ENCODE measurements at regions not wholly inside any gene's neighbourhood (a gene's known extent, or its start where the extent isn't known, plus 50 kb on each side); places are given as distances from the start of the nearest gene placed in this dataset.

DNA sequence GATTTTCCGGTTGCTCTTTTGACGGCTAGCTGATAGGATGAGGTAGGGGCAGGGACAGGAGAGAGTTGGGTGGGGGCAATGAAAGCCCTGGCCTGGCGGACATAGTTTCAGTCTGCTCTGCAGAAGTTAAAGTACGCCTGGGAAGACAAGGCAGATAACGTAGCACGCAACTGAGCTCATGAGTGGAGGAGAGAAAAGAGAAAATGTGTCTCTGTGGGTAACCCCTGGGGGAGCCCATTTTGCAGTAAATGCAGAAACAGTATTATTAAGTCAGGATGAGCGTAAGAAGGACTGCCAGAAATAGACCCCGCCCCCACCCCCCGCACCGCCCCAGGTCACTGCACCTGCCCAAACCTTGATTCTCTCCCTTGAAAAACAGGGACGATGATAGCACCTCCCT lies 51.7 kb upstream of the TARBP1 start:
- Histone ChIP-seq H3K36me3 (ENCODE audit: insufficient read depth in 1 of 2, low read depth in 1 of 2) (no peaks in the 10 kb centered on the region), H3K27ac (peak overlapping the region; percentile 98), H3K27me3 (ENCODE audit: insufficient read depth in 3 of 3, low read length in 2 of 3) (no peaks in the 10 kb centered on the region), H3K4me3 (peak overlapping the region; percentile 47), H3K4me1 (peaks cover 69% of the 10 kb centered on the region), H3K9me3 (no peaks in the 10 kb centered on the region)
- no peak for DNase-seq
- TF ChIP-seq, protein P1, sequence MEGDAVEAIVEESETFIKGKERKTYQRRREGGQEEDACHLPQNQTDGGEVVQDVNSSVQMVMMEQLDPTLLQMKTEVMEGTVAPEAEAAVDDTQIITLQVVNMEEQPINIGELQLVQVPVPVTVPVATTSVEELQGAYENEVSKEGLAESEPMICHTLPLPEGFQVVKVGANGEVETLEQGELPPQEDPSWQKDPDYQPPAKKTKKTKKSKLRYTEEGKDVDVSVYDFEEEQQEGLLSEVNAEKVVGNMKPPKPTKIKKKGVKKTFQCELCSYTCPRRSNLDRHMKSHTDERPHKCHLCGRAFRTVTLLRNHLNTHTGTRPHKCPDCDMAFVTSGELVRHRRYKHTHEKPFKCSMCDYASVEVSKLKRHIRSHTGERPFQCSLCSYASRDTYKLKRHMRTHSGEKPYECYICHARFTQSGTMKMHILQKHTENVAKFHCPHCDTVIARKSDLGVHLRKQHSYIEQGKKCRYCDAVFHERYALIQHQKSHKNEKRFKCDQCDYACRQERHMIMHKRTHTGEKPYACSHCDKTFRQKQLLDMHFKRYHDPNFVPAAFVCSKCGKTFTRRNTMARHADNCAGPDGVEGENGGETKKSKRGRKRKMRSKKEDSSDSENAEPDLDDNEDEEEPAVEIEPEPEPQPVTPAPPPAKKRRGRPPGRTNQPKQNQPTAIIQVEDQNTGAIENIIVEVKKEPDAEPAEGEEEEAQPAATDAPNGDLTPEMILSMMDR (IDR thresholded peaks at IDR 0.05), result no peak
- intact Hi-C loops (cut with DNase I), result no loop called here
- 73 to 77% (median 75%) methylated on average over 11 of the region's 11 CpGs for WGBS, 3 donors
- no peak for ATAC-seq

DNA sequence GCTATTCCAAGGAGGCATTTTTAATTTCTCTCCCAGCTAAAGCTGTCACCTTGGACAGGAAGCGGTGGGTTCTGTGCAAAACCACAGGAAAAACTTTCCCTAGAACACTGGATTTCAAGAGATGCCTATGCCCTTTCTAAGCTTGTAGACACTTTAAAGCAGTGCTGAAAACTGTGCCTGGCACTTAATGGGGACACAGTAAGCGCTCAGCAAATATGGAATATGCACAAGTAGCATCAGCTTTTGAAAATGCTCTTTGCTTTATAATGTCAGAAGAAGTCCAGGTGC lies 50.9 kb upstream of the TARBP1 start:
- no peaks in the 10 kb centered on the region for H3K36me3 ChIP-seq (ENCODE audit: insufficient read depth in 1 of 2, low read depth in 1 of 2)
- ATAC-seq (no peak), DNase-seq (no peak)
- 92 to 94% (median 93%) methylated on average over 2 of the region's 2 CpGs for WGBS, 3 donors
- TF ChIP-seq, protein P1 (IDR thresholded peaks at IDR 0.05), result no peak
- no peak overlapping the region for H3K4me3 ChIP-seq
- no peaks in the 10 kb centered on the region for H3K9me3 ChIP-seq
- intact Hi-C loops (cut with DNase I), result no loop called here
- peaks cover 61% of the 10 kb centered on the region for H3K4me1 ChIP-seq
- H3K27ac ChIP-seq, result peak overlapping the region; percentile 98
- no peaks in the 10 kb centered on the region for H3K27me3 ChIP-seq (ENCODE audit: insufficient read depth in 3 of 3, low read length in 2 of 3)

DNA sequence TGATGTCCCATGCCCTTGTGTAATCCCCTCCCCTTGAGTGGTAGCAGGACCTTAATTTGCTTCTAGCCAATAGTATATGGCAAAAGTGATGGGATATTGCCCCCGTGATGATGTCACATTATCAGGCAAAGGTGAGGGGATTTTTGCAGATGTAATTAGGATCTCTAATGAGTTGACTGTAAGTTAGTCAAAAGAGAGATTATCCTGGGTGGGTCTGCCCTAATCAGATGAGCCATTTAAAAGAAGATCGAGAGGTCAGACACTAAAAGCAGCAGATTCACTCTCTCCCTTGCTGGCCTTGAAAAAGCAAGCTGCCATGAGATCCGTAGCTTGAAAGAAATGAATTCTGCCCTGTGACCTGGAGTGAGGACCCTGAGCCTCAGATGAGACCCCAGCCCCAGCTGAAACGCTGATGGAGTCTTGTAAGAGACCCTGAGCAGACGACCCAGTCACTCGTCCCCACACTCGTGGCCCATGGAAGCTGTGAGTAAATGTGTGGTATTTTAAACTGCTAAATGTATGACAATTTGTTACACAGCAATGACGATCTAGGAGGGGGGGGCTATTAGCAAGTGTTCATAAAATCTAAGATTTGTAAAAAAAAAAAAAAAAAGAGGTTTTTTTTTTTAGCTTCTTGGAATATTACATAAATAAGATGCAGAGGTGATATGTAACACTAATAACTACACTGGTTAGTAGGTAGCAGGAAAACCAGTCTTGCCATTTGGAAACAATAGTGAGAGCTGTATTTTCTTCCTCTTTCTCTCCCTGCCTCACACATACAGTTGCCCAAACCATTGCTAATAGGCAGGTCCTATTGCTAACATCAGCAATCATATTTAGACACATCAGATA lies 50.3 kb upstream of the TARBP1 start:
- intact Hi-C loops (cut with DNase I), result no loop called here
- ATAC-seq (no peak), DNase-seq (peak in 1 of 2 donors; percentile 27)
- no peaks in the 10 kb centered on the region for H3K9me3 ChIP-seq
- 85 to 88% (median 85%) methylated on average over 8 of the region's 8 CpGs for WGBS, 3 donors
- H3K4me3 ChIP-seq, result no peak overlapping the region
- H3K27ac ChIP-seq, result peak overlapping the region; percentile 98
- H3K36me3 ChIP-seq (ENCODE audit: insufficient read depth in 1 of 2, low read depth in 1 of 2), result no peaks in the 10 kb centered on the region
- H3K27me3 ChIP-seq (ENCODE audit: insufficient read depth in 3 of 3, low read length in 2 of 3), result no peaks in the 10 kb centered on the region
- peaks cover 60% of the 10 kb centered on the region for H3K4me1 ChIP-seq
- TF ChIP-seq, protein P1 (IDR thresholded peaks at IDR 0.05), result no peak
